Fibroblast of lung (primary cell): ENCODE measurements at regions not wholly inside any gene's neighbourhood (a gene's known extent, or its start where the extent isn't known, plus 50 kb on each side); places are given as distances from the start of the nearest gene placed in this dataset.

ENCODE experiments used
- DNase-seq, 2 donors: peaks; one replicate each; pipeline versions ENCODE4 v3.0.0 to v3.0.0-alpha.2; 2010; ENCODE audit warnings: low read depth in 2 of 2
- H2AFZ ChIP-seq: 2 replicates; pipeline ENCODE4 v1.5.1; 2012; ENCODE audit warnings: low read length, control low read depth, inconsistent platforms
- H3K27ac ChIP-seq: 2 replicates; pipeline ENCODE4 v1.5.1; 2011; ENCODE audit warnings: low read length, control low read depth; ENCODE audit not compliant: insufficient read depth
- H3K27me3 ChIP-seq: 2 replicates; pipeline ENCODE4 v1.5.1; 2011; ENCODE audit warnings: mild to moderate bottlenecking, low read length; ENCODE audit not compliant: control insufficient read depth, insufficient read depth
- H3K36me3 ChIP-seq: 2 replicates; pipeline ENCODE4 v1.5.1; 2011; ENCODE audit warnings: low read length; ENCODE audit not compliant: control insufficient read depth, insufficient read depth
- H3K4me1 ChIP-seq: 2 replicates; pipeline ENCODE4 v1.5.1; 2011; ENCODE audit warnings: low read length; ENCODE audit not compliant: control insufficient read depth, insufficient read depth; ENCODE audit errors: extremely low read depth
- H3K4me2 ChIP-seq: 2 replicates; pipeline ENCODE4 v1.5.1; 2011; ENCODE audit warnings: low read length, control low read depth; ENCODE audit not compliant: insufficient read depth; ENCODE audit errors: extremely low read depth
- H3K4me3 ChIP-seq, 4 experiments: fragments of 200-600 bp in 1 of 4; sonication (generic) in 1 of 4; replicated peaks in 1 of 4; 2 replicates each; pipeline ENCODE4 v1.5.1; 2011 to 2016; ENCODE audit warnings: low read length in 4 of 4, low read depth in 3 of 4, mild to moderate bottlenecking in 3 of 4, control low read depth in 2 of 4, inconsistent platforms in 1 of 4, mixed read lengths in 1 of 4; ENCODE audit not compliant: insufficient read depth in 1 of 4; ENCODE audit errors: control extremely low read depth in 1 of 4
- H3K79me2 ChIP-seq: 2 replicates; pipeline ENCODE4 v1.5.1; 2012; ENCODE audit warnings: mild to moderate bottlenecking, low read length, inconsistent platforms; ENCODE audit not compliant: control insufficient read depth, insufficient read depth
- H3K9ac ChIP-seq: 2 replicates; pipeline ENCODE4 v1.5.1; 2011; ENCODE audit warnings: mild to moderate bottlenecking, low read length, control low read depth; ENCODE audit not compliant: insufficient read depth
- H3K9me3 ChIP-seq: 2 replicates; pipeline ENCODE4 v1.5.1; 2012; ENCODE audit warnings: low read depth, low read length; ENCODE audit not compliant: control insufficient read depth, insufficient read depth
- H4K20me1 ChIP-seq: 2 replicates; pipeline ENCODE4 v1.5.1; 2011; ENCODE audit warnings: low read length; ENCODE audit not compliant: control insufficient read depth, insufficient read depth; ENCODE audit errors: extremely low read depth
- CTCF ChIP-seq, 2 donors: IDR thresholded peaks in 1 of 2; conservative IDR thresholded peaks in 1 of 2; 1 replicate in 1 of 2; 2 replicates in 1 of 2; pipeline ENCODE4 v1.5.1; 2011 to 2012; ENCODE audit warnings: low read length in 2 of 2, control low read depth in 1 of 2, inconsistent platforms in 1 of 2, low read depth in 1 of 2, mild to moderate bottlenecking in 1 of 2
- EZH2 ChIP-seq: IDR thresholded peaks from 2 replicates; pipeline ENCODE4 v1.5.1; 2012; ENCODE audit warnings: low read length, control low read depth, mild to moderate bottlenecking; ENCODE audit errors: missing control alignments

GRCh38 chr5:109997161-109997560 is 307.4 kb downstream of the MAN2A1 start:
- no peak overlapping the region for H3K9ac ChIP-seq

GRCh38 chr5:109998208-109998607 is 308.5 kb downstream of the MAN2A1 start:
- H3K27me3 ChIP-seq: no peaks in the 10 kb centered on the region
- no peak for DNase-seq
- H3K27ac ChIP-seq: no peak overlapping the region
- H2AFZ ChIP-seq: no peak overlapping the region
- no peak overlapping the region for H3K9ac ChIP-seq
- H3K79me2 ChIP-seq: no peaks in the 10 kb centered on the region
- H4K20me1 ChIP-seq: no peaks in the 10 kb centered on the region
- H3K9me3 ChIP-seq: no peaks in the 10 kb centered on the region
- no peaks in the 10 kb centered on the region for H3K4me1 ChIP-seq
- no peaks in the 10 kb centered on the region for H3K36me3 ChIP-seq
- no peak overlapping the region for H3K4me2 ChIP-seq
- no peak overlapping the region for H3K4me3 ChIP-seq
- TF ChIP-seq CTCF (conservative IDR thresholded peaks at IDR 0.05 in 1 of 2, IDR thresholded peaks at IDR 0.05 in 1 of 2; ENCODE audit: low read depth in 1 of 2, low read length in 2 of 2): no peak
- no peak for TF ChIP-seq EZH2

More at GRCh38 chr5:109997161-109997560, 307.4 kb downstream of the MAN2A1 start:
- Histone ChIP-seq H3K4me3 (no peak overlapping the region), H3K27me3 (no peaks in the 10 kb centered on the region), H3K9me3 (no peaks in the 10 kb centered on the region), H2AFZ (no peak overlapping the region), H3K4me2 (no peak overlapping the region), H3K79me2 (no peaks in the 10 kb centered on the region), H3K36me3 (no peaks in the 10 kb centered on the region), H3K4me1 (no peaks in the 10 kb centered on the region), H4K20me1 (no peaks in the 10 kb centered on the region), H3K27ac (no peak overlapping the region)
- DNase-seq: no peak
- TF ChIP-seq EZH2: no peak
- TF ChIP-seq CTCF (conservative IDR thresholded peaks at IDR 0.05 in 1 of 2, IDR thresholded peaks at IDR 0.05 in 1 of 2; ENCODE audit: low read depth in 1 of 2, low read length in 2 of 2): no peak

GRCh38 chr5:109998726-109999125 is 309.0 kb downstream of the MAN2A1 start:
- H3K9me3 ChIP-seq: no peaks in the 10 kb centered on the region
- H3K27ac ChIP-seq: no peak overlapping the region

More at GRCh38 chr5:109998726-109999125, 309.0 kb downstream of the MAN2A1 start:
- Histone ChIP-seq H3K36me3 (no peaks in the 10 kb centered on the region), H3K9ac (no peak overlapping the region), H3K4me1 (no peaks in the 10 kb centered on the region), H4K20me1 (no peaks in the 10 kb centered on the region), H2AFZ (no peak overlapping the region), H3K4me3 (no peak overlapping the region), H3K4me2 (no peak overlapping the region), H3K27me3 (no peaks in the 10 kb centered on the region), H3K79me2 (no peaks in the 10 kb centered on the region)
- DNase-seq: no peak
- no peak for TF ChIP-seq EZH2
